Left ventricle myocardium superior (tissue), 1 donor: ENCODE measurements at regions not wholly inside any gene's neighbourhood (a gene's known extent, or its start where the extent isn't known, plus 50 kb on each side); places are given as distances from the start of the nearest gene placed in this dataset.
"Not testable (repeated sequence)": the region's sequence is repeated elsewhere in the genome, so short reads cannot be mapped to it uniquely, and the experiment has no call there.

ENCODE experiments used
- ATAC-seq: fragments of 200-7000 bp; cut with Tn5 transposase; one replicate; pipeline ENCODE4 v1.9.1; 2020; ENCODE audit warnings: mild to moderate bottlenecking, moderate library complexity
- DNase-seq: peaks from one replicate; pipeline ENCODE4 v3.0.0-alpha.2; 2020
- intact Hi-C: fragments of 100-400 bp; cut with micrococcal nuclease; formaldehyde crosslinking; loops from one replicate; pipeline ENCODE4 v1.11.0; 2022
- donor health status: DM: no; HTN: yes; CAD: no; lungs with severe emphysema.

DNA sequence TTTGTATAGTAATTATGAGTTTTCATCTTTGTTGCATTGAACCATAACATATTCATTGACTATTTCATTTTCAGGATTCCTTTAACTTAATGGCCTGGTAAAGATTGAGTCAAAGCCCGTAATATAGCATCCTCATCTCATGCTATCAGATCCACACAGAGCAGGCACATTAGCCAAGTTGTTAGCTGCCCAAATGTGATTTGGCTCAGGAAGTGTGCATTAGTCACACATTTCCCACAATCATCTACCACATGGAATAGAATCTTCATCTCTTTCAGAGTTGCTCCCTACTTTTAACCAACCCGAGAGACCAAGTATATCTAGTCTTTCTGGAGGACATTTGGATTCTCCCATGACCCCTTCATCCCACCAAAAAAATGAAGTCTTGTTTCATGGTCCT lies 481.0 kb upstream of the PTGER4 start:
- no peak for DNase-seq
- ATAC-seq: no peak

DNA sequence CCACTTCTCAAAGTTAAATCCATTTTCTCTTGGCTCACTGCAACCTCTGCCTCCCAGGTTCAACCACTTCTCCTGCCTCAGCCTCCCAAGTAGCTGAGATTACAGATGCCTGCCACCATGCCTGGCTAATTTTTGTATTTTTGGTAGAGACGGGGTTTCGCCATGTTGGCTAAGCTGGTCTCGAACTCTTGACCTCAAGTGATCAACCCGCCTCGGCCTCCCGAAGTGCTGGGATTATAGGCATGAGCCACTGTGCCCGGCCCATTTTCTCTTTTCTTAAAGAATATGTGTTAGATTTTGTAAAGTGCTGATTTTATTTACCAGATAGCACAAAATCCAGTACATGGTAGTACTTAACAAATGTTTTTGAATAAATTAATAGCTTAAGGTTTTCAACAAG lies 484.1 kb upstream of the PTGER4 start:
- DNase-seq, intact Hi-C loops, ATAC-seq: not testable (repeated sequence)

More for the DNA sequence above, 481.0 kb upstream of the PTGER4 start:
- intact Hi-C loops: no loop called here

- intact Hi-C loops: no loop called here
- ATAC-seq: no peak
- no peak for DNase-seq
These were observed 488.6 kb upstream of the PTGER4 start for GRCh38 chr5:40191150-40191549.

- intact Hi-C loops: no loop called here
- ATAC-seq (no peak), DNase-seq (no peak)
These were observed 507.0 kb upstream of the PTGER4 start for GRCh38 chr5:40172721-40173120.

DNA sequence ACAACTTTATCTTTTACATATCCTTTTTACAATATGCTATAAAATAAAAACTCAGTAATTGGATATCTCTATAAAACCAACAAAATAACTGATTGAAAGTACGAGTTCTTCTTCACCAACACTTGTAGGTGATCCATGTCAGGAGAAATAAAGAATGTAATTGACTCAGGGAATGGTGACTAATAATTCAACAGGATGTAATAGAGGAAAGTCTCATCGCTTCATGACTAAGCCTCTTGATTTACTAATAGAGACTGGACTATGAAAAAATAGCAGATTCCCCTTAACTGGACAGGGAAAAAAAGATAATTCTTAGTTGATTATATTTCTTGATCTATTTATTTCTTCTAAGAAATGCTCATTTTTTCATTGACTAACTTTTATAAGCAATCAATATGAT lies 507.7 kb upstream of the PTGER4 start:
- intact Hi-C loops: no loop called here
- ATAC-seq: no peak
- DNase-seq: no peak

- ATAC-seq (no peak), DNase-seq (no peak)
- intact Hi-C loops: no loop called here
These were observed 512.4 kb upstream of the PTGER4 start for GRCh38 chr5:40167283-40167682.

DNA sequence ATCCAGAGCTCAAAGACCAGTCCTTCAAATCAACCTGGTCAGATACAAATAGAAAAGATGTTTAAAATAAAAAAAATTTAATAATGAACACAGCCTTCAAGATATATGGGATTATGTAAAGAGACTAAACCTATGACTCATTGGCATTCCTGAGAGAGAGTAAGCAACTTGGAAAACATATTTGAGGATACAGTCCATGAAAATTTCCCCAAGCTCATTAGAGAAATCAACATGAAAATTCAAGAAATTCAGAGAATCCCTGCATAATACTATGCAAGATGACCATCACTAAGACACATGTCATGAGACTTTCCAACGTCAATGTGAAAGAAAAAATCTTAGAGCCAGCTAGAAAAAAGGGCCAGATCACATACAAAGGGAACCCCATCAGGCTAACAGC lies 512.9 kb upstream of the PTGER4 start:
- DNase-seq: no peak
- intact Hi-C loops: no loop called here
- ATAC-seq: no peak

DNA sequence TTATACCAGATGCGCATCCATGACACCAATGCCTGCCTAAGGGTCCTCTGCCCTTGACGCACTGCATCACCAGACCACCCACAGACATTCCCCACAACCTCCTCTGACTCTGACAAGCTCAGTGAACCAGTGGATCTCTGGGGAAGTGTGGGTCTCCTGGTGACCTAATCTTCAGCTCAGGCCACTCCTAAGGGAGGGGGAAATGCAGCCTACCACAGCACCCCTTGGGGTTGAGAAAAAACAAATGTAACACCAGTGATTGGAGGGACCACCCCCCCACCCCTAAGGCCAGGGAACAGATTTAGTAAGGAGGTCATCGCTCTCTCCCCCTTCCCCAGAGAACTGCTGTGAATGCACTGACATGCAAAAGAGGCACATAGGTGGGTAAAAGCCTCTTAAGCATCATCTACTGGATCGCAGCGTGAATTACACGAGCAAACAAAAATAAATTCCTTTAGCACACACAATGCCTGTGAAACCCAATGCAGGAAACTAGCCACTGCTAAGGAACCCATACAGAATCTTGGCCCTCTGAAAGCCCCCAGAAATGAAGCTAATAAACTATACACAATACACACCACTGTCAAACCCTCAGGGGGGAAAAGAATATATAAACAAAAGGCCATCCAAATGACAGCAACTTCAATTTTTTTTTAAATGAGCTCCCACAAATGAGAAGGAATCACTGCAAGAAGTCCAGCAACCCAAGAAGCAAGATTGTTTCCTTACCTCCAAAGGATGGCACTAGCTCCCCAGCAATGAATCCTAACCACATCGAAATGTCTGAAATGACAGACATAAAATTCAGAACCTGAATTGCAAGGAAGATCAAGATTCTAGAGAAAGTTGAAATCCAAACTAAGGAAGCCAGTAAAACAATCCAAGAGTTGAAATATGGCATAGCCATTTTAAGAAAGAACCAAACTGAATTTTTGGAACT lies 513.7 kb upstream of the PTGER4 start:
- DNase-seq: no peak
- intact Hi-C loops: no loop called here
- ATAC-seq: no peak

GRCh38 chr5:40165106-40165788 lies 514.5 kb upstream of the PTGER4 start:
- no peak for ATAC-seq
- DNase-seq: no peak
- intact Hi-C loops: no loop called here

DNA sequence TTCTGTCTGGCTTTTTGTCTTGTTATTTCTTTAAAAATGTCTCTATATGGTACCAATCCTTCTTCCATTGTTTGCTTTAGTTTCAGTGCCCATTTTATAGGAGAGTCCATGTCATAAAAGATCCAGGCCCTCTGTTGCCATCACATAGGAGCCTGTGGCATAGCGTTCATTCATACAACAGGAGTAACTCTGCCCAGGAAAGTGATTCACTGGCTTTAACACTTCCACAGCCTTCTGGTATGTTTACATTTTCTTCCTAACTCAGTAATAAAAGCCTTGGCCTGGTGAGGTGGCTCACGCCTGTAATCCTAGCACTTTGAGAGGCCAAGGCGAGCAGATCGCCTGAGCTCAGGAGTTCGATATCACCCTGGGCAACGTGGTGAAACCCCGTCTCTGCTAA lies 519.3 kb upstream of the PTGER4 start:
- DNase-seq: no peak
- ATAC-seq: no peak
- intact Hi-C loops: no loop called here

GRCh38 chr5:40154194-40154593 lies 525.5 kb upstream of the PTGER4 start:
- intact Hi-C loops: no loop called here
- DNase-seq (no peak), ATAC-seq (no peak)

GRCh38 chr5:40150896-40151295 lies 528.8 kb upstream of the PTGER4 start:
- no peak for ATAC-seq
- intact Hi-C loops: no loop called here
- no peak for DNase-seq

GRCh38 chr5:40141896-40142295 lies 537.8 kb upstream of the PTGER4 start:
- ATAC-seq (no peak), DNase-seq (no peak)
- intact Hi-C loops: no loop called here

- intact Hi-C loops: no loop called here
- DNase-seq (no peak), ATAC-seq (no peak)
These were observed 538.3 kb upstream of the PTGER4 start for GRCh38 chr5:40141418-40141817.

- intact Hi-C loops: no loop called here
- DNase-seq: no peak
- no peak for ATAC-seq
These were observed 542.5 kb upstream of the PTGER4 start for GRCh38 chr5:40137223-40137622.

DNA sequence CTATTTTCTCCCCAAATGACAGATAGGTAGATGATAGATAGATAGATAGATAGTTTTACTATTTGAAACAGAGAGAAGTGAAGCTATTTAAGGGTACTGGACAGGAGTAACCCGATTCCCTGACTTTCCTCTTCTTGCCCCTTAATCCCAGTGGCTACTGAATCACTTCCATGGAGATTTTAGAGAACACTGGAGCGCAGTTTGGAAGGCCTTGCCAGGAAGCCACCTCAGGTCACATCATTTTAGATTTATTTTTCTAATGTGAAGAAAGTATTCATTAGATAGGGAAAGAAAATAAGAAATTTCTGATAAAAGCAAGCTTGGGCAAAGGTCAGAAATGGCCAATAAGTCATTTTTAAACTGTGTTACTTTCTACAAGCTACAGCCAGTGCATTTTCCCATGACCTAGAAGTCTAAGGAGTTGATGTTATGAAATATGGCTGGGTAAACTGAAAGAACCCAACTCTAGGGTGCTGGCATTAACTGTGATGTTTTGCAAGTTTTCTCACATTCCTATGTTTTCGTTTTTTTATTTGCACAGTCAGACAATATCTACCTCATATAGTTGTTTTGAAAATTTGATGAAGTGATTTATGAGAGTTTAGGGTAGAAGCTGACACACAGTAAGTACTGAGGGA lies 544.7 kb upstream of the PTGER4 start:
- ATAC-seq (no peak), DNase-seq (no peak)

DNA sequence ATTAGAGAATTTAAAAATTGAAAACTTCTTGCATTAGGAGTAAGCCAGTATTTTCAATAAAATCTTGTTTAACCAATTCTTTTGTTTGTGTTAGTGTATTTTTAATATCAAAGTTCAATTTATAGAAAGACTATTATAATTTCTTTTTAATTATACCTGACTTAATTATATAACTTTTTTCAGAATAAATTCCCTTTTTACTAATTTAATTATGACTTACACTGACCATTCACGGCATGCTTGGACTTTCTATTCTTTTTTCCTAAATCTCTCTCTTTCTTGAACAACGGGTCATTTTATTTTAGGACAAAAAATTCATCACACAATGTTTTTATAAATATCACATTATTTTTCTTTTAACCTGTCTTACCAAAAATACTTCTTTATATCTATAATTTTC lies 555.3 kb upstream of the PTGER4 start:
- ATAC-seq (no peak), DNase-seq (no peak)
- intact Hi-C loops: no loop called here

More for the DNA sequence above, 544.7 kb upstream of the PTGER4 start:
- intact Hi-C loops: no loop called here

- intact Hi-C loops: no loop called here
- DNase-seq (no peak), ATAC-seq (no peak)
These were observed 558.5 kb upstream of the PTGER4 start for GRCh38 chr5:40121236-40121635.

- DNase-seq (no peak), ATAC-seq (peak; percentile 55)
- intact Hi-C loops: no loop called here
These were observed 566.8 kb upstream of the PTGER4 start for GRCh38 chr5:40112875-40113274.

DNA sequence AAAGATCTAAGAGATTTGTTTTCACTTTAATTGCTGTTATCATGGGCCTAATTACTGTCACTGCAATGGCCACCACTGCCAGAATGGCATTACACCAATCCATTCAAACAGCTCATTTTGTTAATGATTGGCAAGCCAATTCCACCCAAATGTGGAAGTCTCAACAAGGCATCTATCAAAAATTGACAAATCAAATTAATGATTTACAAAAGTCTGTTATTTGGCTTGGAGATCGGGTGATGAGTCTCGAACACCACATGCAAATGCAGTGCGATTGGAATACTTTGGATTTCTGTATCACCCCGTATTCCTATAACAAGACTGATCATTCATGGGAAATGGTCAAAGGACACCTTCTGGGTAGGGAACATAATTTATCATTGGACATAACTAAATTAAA lies 568.7 kb upstream of the PTGER4 start:
- ATAC-seq, DNase-seq, intact Hi-C loops: not testable (repeated sequence)
